ENCODE measurements at regions not wholly inside any gene's neighbourhood (a gene's known extent, or its start where the extent isn't known, plus 50 kb on each side); places are given as distances from the start of the nearest gene placed in this dataset.

DNA sequence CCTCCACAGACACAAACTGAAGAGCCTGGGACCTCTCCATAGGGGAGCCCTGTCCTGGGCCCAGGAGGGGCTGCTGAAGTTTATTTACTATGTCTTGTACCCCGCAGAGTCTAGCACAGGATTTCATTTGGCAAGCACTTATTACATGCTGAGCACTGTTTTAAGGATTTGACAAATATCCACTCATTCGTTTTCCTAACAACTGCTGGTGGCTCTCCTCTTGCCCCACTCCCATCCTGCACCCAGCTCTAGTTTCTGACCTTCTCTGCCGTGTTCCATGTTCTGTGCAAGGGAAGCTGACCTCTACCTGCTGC is 127.0 kb upstream of the MAFB start:
- TF ChIP-seq, protein P1, sequence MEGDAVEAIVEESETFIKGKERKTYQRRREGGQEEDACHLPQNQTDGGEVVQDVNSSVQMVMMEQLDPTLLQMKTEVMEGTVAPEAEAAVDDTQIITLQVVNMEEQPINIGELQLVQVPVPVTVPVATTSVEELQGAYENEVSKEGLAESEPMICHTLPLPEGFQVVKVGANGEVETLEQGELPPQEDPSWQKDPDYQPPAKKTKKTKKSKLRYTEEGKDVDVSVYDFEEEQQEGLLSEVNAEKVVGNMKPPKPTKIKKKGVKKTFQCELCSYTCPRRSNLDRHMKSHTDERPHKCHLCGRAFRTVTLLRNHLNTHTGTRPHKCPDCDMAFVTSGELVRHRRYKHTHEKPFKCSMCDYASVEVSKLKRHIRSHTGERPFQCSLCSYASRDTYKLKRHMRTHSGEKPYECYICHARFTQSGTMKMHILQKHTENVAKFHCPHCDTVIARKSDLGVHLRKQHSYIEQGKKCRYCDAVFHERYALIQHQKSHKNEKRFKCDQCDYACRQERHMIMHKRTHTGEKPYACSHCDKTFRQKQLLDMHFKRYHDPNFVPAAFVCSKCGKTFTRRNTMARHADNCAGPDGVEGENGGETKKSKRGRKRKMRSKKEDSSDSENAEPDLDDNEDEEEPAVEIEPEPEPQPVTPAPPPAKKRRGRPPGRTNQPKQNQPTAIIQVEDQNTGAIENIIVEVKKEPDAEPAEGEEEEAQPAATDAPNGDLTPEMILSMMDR (IDR thresholded peaks at IDR 0.05): no peak
- TF ChIP-seq EP300 (IDR thresholded peaks at IDR 0.05) (no peak), POLR2A (IDR thresholded peaks at IDR 0.05) (no peak)
